ENCODE measurements at regions not wholly inside any gene's neighbourhood (a gene's known extent, or its start where the extent isn't known, plus 50 kb on each side); places are given as distances from the start of the nearest gene placed in this dataset.

GRCh38 chr15:69887009-69887408 is 210.7 kb downstream of the TLE3 start:
- H3K36me3 ChIP-seq: no peaks in the 10 kb centered on the region
- H3K27ac ChIP-seq: no peak overlapping the region
- H3K27me3 ChIP-seq: peaks cover 0 to 11% (median 0%) of the 10 kb centered on the region in 3 donors
- WGBS, 2 donors: 53 to 63% methylated on average over 4 of the region's 4 CpGs
- no peak overlapping the region for H3K4me3 ChIP-seq
- TF ChIP-seq, protein P1, sequence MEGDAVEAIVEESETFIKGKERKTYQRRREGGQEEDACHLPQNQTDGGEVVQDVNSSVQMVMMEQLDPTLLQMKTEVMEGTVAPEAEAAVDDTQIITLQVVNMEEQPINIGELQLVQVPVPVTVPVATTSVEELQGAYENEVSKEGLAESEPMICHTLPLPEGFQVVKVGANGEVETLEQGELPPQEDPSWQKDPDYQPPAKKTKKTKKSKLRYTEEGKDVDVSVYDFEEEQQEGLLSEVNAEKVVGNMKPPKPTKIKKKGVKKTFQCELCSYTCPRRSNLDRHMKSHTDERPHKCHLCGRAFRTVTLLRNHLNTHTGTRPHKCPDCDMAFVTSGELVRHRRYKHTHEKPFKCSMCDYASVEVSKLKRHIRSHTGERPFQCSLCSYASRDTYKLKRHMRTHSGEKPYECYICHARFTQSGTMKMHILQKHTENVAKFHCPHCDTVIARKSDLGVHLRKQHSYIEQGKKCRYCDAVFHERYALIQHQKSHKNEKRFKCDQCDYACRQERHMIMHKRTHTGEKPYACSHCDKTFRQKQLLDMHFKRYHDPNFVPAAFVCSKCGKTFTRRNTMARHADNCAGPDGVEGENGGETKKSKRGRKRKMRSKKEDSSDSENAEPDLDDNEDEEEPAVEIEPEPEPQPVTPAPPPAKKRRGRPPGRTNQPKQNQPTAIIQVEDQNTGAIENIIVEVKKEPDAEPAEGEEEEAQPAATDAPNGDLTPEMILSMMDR (IDR thresholded peaks at IDR 0.05): no peak
- TF ChIP-seq POLR2AphosphoS5 (IDR thresholded peaks at IDR 0.05) (no peak), POLR2A (IDR thresholded peaks at IDR 0.05) (no peak), EP300 (IDR thresholded peaks at IDR 0.05) (no peak)
- intact Hi-C loops (cut with DNase I): no loop called here
- H3K4me1 ChIP-seq: no peaks in the 10 kb centered on the region
- H3K9me3 ChIP-seq: no peaks in the 10 kb centered on the region
- DNase-seq: no peak

- intact Hi-C loops (cut with DNase I): no loop called here
- WGBS, 2 donors: 94 to 97% methylated on average over 1 of the region's 1 CpG
Observed at GRCh38 chr15:69887553-69887952, 210.2 kb downstream of the TLE3 start.

GRCh38 chr15:69888406-69888805 is 209.3 kb downstream of the TLE3 start:
- H3K4me3 ChIP-seq: no peak overlapping the region
- 64 to 72% methylated on average over 2 of the region's 2 CpGs for whole genome bisulfite sequencing, 2 donors
- intact Hi-C loops (cut with DNase I): no loop called here

More at GRCh38 chr15:69887553-69887952, 210.2 kb downstream of the TLE3 start:
- no peak overlapping the region for H3K4me3 ChIP-seq
- DNase-seq: no peak
- TF ChIP-seq POLR2AphosphoS5 (IDR thresholded peaks at IDR 0.05): no peak
- TF ChIP-seq, protein P1 (IDR thresholded peaks at IDR 0.05): no peak
- no peak for TF ChIP-seq POLR2A (IDR thresholded peaks at IDR 0.05)
- no peak for TF ChIP-seq EP300 (IDR thresholded peaks at IDR 0.05)
- no peaks in the 10 kb centered on the region for H3K36me3 ChIP-seq
- H3K27ac ChIP-seq: no peak overlapping the region
- H3K9me3 ChIP-seq: no peaks in the 10 kb centered on the region
- no peaks in the 10 kb centered on the region for H3K4me1 ChIP-seq
- peaks cover 0 to 11% (median 0%) of the 10 kb centered on the region in 3 donors for H3K27me3 ChIP-seq

GRCh38 chr15:69891070-69891536 is 206.6 kb downstream of the TLE3 start:
- DNase-seq: no peak
- Histone ChIP-seq H3K36me3 (no peaks in the 10 kb centered on the region), H3K9me3 (no peaks in the 10 kb centered on the region), H3K27me3 (peaks cover 0 to under 1% (median 0%) of the 10 kb centered on the region in 3 donors), H3K4me1 (peaks cover 0 to 10% (median 0%) of the 10 kb centered on the region in 4 donors), H3K27ac (no peak overlapping the region), H3K4me3 (no peak overlapping the region)
- intact Hi-C loops (cut with DNase I): no loop called here
- WGBS, 2 donors: 86 to 89% methylated on average over 5 of the region's 5 CpGs
- TF ChIP-seq EP300 (IDR thresholded peaks at IDR 0.05) (no peak), POLR2AphosphoS5 (IDR thresholded peaks at IDR 0.05) (no peak), POLR2A (IDR thresholded peaks at IDR 0.05) (no peak)
- TF ChIP-seq, protein P1 (IDR thresholded peaks at IDR 0.05): no peak

More at GRCh38 chr15:69888406-69888805, 209.3 kb downstream of the TLE3 start:
- H3K9me3 ChIP-seq: no peaks in the 10 kb centered on the region
- H3K27me3 ChIP-seq: peaks cover 0 to 5% (median 0%) of the 10 kb centered on the region in 3 donors
- TF ChIP-seq EP300 (IDR thresholded peaks at IDR 0.05) (no peak), POLR2A (IDR thresholded peaks at IDR 0.05) (no peak), POLR2AphosphoS5 (IDR thresholded peaks at IDR 0.05) (no peak)
- TF ChIP-seq, protein P1 (IDR thresholded peaks at IDR 0.05): no peak
- no peaks in the 10 kb centered on the region for H3K4me1 ChIP-seq
- no peak for DNase-seq
- H3K36me3 ChIP-seq: no peaks in the 10 kb centered on the region
- no peak overlapping the region for H3K27ac ChIP-seq

GRCh38 chr15:69891606-69892005 is 206.1 kb downstream of the TLE3 start:
- H3K36me3 ChIP-seq: no peaks in the 10 kb centered on the region
- no peaks in the 10 kb centered on the region for H3K9me3 ChIP-seq
- intact Hi-C loops (cut with DNase I): no loop called here
- H3K4me3 ChIP-seq: no peak overlapping the region
- WGBS, 2 donors: 76 to 86% methylated on average over 7 of the region's 7 CpGs
- peaks cover 0 to 10% (median 0%) of the 10 kb centered on the region in 4 donors for H3K4me1 ChIP-seq
- TF ChIP-seq, protein P1 (IDR thresholded peaks at IDR 0.05): no peak
- TF ChIP-seq POLR2A (IDR thresholded peaks at IDR 0.05): no peak
- no peak for TF ChIP-seq EP300 (IDR thresholded peaks at IDR 0.05)
- no peak for TF ChIP-seq POLR2AphosphoS5 (IDR thresholded peaks at IDR 0.05)
- DNase-seq: no peak
- H3K27me3 ChIP-seq: no peaks in the 10 kb centered on the region
- no peak overlapping the region for H3K27ac ChIP-seq

Measured in sigmoid colon (tissue), 6 donors.